Left lobe of liver (tissue), 2 donors: ENCODE measurements at regions not wholly inside any gene's neighbourhood (a gene's known extent, or its start where the extent isn't known, plus 50 kb on each side); places are given as distances from the start of the nearest gene placed in this dataset.

Experiments
- ATAC-seq: fragments of 200-7000 bp; cut with Tn5 transposase; one replicate; pipeline ENCODE4 v1.9.1; 2020; ENCODE audit warnings: mild to moderate bottlenecking, moderate library complexity
- DNase-seq: peaks from one replicate; pipeline ENCODE4 v3.0.0-alpha.2; 2020; ENCODE audit warnings: low spot score
- donor health status: DM: no; HTN: no; CAD: no; lungs with moderate emphysema.
- donor health status: DM: no; HTN: yes; CAD: no.

DNA sequence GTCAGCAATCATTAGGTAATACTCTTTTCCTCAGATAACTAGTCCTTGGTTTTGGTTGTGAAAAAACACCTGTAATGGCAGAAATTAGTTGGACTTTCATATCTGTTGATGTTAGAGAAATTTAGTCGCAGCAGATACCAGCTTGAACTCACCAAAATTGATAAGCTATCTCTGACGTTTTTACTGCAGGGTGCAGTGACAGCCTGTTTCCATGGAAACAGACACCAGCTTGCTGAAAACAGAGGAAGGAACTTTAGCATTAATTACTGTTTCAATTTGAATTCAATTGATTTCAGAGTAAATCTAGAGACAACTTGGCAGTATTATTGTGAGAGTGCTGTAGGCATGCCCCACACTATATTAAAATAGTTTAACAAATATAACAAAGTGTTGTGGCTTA, 246.5 kb downstream of the PPP1R2C start:
- DNase-seq (no peak), ATAC-seq (no peak)

DNA sequence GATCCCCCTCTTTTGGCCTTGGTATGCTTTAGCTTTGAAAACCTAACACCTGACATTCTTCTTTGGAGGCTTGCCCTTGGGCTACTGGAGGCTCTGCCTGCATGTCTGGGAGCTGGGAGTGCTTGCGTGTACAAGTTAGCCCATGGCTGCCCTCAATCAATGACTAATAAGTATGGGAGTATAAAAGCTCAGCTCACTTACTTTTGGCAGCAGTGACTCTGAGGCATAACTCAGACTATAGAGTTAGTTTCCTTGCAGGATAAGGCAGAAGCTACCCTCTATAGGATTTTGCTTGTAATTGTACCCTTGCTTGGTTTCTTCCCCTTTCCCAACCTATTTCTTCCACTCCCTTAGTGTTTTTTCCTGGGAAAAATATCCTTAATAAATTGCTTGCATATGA, 247.9 kb downstream of the PPP1R2C start:
- no peak for ATAC-seq
- DNase-seq, result no peak

DNA sequence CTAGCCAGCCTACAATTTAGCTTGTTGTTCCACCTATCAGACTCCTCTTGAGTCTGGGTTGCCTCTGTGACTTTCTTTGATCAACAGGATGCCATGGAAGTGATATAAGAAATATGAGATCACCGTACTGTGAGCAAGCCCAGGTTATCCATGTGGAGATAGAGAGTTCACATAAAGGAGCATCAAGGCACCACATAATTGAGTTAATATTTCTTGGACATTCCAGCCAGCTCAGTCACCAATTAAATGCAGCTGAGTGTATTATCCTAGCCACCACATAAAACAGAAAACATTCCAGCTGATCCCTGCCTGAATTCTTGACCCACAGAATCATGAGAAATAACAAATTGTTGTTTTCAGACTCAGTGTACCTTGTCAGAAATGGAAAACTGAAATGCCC, 253.6 kb downstream of the PPP1R2C start:
- no peak for DNase-seq
- ATAC-seq, result no peak

DNA sequence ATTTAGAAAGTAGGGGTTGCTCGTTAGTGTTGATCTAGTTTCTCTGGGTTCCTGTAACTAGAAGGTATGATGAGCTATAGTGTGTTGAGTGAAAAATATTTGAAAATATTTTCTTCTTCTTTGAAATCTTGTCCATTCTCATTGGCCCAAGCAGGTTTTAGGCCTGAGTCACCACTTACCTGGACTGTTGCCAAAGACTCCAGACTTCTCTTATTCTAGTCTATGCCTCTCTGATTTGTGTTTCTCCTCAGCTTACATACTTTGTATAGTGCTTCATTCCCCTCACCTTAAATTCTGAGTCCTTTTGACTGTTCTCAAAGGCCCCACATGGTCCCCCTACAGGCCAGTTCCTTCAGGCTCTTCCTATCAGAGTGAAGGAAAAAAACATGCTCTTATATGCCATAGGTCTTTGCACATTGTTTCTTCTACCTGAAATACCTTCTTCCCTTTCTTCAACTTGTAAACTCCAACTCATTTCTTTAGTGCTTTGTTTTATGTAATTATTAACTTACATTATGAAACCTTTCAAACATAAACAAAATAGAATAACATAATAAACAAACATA, 258.2 kb downstream of the PPP1R2C start:
- DNase-seq (no peak), ATAC-seq (no peak)

DNA sequence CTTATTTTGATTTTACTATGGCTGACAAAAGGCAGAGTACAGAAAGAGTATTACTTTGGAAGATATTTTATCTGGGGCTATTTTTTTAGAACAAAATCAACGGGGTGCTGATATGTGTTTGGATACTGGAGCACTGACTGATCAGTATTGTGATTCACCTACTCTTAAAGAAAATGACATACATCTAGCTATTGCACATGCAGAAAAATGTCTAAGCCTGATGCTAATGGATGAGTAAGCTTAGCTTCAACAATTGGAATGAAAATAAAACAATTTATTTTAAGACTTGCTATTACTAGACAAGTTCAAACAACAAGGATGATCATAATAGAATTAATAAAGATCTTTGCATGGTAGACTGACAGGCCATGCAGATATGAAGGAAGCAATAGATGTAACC, 262.0 kb downstream of the PPP1R2C start:
- DNase-seq (no peak), ATAC-seq (no peak)

DNA sequence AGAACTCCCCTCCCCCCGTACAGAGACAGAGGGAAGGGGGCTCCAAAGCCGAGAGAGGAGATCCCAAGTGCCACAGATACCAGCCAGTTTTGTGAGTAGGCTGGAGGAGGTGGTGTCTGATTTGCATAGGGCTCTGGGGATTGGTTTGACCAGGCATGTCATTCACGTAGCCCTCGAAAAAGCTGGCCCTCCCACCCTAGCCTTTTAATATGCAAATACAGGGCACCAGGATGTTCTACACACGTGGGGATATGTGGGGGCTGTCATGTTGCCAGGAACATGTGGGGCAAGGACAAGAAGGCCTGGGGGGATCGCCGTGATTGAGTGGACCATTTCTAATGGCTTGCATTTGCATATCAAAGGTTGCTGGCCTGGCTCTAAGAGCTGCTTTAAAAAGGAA, 272.9 kb downstream of the PPP1R2C start:
- ATAC-seq (no peak), DNase-seq (no peak)

DNA sequence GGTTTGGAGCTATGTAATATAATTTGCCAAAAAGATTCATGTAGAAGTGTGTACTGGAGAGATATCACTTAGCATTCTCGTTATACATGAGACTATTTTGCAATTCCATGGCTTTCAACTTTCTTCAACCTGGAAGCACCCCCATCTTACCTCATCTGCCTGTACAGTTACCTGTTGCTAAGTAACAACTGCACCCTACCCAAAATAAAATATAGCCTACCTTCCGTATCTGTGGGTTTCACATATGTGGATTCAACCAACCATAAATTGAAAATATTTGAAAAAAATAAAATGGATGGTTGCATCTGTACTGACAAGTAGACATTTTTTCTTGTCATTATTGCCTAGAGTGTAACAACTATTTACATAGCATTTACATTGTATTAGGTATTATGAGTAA, 278.3 kb downstream of the PPP1R2C start:
- no peak for DNase-seq
- ATAC-seq, result no peak

DNA sequence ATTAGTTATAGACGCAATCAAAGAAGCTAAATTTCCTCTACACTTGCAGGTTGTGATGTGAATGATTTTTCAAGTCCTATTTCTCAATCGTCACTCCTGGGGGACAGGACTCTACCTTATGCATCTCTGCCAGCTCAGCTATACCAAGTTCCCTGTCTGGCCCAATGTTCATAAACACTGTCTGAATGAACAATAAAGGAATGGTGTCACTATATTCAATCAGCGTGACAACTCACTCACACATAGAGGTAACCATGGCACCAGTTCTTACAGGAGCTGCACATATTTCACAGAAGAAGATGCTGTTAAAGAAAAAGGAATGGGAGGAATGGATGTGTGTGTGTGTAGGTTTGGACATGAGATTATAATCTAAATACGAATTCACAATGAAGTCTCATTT, 280.6 kb downstream of the PPP1R2C start:
- ATAC-seq (no peak), DNase-seq (no peak)

DNA sequence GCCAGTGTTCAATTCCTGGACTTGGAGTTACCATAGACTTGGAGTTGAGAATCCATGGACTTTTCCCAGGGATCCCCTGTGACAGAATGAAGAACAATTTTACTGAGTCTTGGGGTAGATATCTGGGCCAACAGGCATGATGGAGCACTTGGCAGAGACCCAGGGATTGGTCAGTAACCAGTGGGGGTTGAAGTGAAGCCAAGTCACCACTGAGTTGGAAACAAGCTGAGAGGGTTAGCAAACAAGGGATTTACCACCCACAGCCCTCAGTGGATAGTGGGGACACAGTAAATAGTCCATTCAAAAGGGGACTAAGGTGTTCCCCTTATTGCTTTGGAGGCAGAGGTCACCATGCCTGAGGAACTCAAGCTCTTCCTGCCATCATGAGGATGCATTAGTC, 281.7 kb downstream of the PPP1R2C start:
- DNase-seq (no peak), ATAC-seq (no peak)

DNA sequence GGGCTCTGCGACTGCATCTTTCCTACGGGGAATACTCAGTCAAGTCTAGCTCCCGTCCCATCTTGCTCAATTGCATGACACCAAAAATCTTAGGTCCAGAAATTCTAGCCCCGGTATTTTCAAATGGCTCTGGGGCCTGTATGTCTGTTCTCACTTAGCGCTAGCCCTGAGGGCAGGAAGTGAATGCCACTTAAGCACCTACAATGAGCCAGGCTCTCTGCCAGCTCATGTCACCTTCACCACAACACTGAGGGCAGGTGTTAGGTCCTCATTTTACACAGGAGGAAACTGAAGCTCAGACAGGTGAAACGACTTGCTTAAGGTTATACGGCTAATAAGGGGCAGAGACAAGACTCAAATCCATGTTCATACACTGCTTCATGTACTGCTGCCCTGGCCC, 282.8 kb downstream of the PPP1R2C start:
- ATAC-seq (no peak), DNase-seq (no peak)

DNA sequence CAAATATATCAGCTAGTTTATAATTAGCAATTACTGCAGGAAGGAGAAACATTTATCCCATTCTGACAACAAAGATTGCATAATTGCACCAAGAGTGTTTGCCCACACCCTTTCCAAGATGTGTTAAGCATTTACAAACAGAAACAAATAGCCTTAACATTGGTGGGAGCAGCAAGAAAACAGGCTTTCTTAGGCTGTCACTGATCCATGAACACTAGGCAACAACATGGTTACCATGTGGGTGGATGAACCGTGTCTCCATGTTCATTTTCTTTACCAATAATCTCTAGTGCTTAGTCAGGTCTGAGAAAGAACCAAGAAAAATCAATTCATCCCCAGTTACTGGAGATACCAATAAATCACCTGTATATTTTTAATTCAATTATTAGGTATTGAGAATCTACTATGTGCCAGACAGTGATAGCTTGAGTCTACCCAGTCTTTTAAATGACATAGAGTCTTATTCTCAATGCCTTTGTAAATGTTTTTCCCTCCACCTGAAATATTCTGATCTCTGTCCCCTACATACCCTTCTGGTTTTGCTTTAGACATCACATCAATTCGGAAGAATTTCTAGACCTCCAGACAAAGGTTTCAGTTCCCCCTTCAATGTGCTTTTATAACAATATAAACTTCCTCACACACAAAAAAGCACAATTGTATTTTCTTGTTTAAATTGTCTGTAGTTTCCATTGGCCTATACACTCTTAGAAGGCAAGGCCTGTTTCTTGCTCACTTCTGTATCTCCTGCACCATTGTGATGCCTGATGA, 286.6 kb downstream of the PPP1R2C start:
- no peak for ATAC-seq
- no peak for DNase-seq

DNA sequence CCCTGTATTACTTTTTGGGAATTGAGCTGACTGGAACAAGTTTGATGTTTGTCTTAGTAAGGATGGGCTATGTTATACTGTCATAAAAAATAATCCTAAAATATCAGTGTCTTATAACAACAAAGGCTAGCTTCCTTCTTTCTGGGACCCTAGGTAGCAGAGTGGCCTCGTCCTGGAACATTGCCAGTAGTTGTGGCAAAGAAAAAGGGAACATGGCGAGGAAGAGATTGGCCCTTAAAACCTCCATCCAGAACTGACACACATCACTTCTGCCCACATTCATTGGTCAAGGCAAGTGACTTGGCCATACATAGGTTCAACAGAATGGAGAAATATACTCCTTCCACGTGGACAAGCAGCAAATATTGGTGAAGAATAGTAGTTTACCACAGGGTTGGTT, 287.9 kb downstream of the PPP1R2C start:
- no peak for ATAC-seq
- DNase-seq, result no peak

DNA sequence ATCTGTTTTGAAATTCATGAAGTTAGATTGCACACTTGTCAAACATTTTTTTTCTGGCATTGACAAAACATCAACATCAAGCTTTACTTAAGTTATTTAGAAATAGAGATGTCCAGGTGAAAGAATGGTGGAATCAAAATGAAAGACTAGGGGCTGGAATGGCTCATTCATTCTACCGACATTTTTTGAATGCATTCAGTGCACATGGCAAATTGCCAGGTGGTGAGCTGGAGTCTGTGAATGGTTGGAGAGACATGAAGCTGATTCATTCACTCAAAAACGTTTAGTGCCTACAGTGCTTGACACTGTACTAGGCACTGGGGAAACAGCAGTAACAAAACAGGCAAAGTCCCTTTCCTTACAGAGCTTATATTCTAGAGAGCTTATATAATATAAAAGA, 292.4 kb downstream of the PPP1R2C start:
- ATAC-seq (no peak), DNase-seq (no peak)

DNA sequence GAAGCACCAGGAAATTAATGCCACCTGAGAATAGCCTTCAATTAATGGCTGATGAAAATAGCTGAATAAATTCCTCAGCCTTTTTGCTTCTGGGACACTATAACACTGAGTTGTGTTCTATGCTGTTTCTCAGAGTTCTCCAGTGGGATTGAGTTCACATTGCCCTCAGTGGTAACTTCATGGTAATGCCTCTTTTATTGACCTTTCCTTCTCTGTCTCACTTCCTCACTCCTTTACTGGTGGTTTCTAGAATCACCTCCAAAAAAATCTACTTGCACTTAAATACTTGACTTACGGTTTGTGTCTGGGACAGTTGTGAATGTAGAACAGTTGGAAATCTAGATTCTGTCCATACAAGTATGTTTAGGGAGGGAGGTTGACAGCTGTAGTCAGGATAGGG, 293.7 kb downstream of the PPP1R2C start:
- DNase-seq, result no peak
- ATAC-seq, result no peak

DNA sequence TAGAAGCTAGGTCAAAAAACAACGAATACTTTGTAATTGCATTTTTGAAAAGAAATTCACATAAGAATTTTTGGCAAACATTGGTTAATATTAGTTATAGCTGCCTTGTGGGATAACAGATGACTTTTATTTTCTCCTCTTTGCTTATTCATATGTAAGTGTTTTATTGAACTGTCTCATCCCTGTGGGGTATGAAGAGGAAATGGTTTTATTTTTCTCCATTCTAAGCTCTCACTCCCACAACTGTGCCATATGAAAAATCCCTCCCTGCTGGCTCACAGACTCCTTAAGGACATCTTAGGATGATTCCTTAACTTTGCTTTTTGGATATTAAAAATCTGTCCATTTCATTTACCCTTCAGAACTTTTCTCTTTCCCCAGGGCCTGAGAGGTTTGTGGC, 300.6 kb downstream of the PPP1R2C start:
- no peak for DNase-seq

DNA sequence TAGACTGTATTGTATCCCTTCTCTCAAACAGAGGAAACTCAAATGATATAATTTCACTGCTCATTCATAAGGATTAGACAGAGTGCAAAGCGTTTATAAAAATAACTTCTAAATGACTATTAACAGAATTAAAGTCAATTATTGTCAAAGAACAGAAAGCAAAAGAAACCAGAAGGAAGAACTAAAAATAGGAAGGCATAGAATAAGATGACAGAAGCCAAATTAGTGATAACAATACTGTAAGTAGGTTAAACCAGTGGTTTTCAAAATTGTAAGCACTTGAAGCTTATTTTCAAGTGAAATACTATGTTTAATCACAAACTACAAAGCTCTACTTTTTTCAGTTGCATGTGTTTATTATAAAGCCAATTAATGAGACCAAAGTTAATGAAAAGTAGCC, 305.2 kb downstream of the PPP1R2C start:
- DNase-seq (no peak), ATAC-seq (no peak)

More for the DNA sequence above, 300.6 kb downstream of the PPP1R2C start:
- no peak for ATAC-seq

DNA sequence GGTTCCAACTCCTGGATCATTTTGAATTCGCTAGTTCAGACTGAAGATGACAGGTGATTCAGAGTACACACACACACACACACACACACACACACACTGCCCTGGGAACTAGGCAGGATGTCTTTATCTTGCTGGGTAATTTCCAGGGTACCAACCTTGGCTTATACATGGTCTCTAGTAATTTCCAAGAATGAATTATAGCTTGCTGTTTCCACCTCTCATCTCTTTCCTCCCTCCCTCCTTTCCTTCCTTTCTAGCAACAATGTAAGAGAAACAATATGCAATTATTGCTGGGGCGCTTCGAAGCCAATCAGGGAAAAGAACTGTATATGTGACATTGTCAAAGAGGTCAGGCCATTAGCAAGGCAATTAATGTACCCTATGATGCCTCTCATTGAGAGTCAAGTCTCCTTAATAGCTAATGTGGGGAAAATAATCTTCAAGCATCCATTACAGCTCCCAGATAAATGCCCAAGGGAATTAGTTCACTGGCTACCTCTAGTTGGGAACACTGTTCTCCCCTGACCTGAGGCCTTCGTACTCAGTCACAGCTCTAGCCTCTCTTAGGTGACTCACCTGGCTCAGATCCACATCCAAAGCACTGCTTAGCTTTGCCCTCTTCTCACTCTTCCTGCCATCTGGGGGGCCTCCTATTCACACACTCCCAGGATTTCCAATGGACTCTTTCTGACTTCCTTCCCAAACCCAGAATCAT, 311.5 kb downstream of the PPP1R2C start:
- no peak for ATAC-seq

DNA sequence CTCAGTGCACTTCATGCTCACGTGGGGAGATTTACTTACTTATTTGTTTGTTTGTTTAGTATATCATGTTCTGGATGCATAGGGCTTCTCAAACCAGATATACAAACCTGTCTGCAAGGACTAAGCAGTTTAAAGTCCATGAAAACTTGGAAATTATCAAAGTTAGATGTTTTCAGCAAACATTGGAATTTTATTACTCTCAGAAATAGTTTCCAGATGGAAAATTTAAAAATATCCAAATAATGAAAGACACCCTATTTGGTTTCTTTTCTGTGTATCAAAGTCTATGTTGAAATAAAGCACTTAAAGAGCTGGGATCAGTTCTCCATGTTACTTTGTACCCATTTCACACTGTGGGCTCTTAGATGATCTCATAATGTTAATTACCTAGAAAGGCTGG, 312.1 kb downstream of the PPP1R2C start:
- no peak for DNase-seq
- no peak for ATAC-seq

More for the DNA sequence above, 311.5 kb downstream of the PPP1R2C start:
- DNase-seq, result no peak

DNA sequence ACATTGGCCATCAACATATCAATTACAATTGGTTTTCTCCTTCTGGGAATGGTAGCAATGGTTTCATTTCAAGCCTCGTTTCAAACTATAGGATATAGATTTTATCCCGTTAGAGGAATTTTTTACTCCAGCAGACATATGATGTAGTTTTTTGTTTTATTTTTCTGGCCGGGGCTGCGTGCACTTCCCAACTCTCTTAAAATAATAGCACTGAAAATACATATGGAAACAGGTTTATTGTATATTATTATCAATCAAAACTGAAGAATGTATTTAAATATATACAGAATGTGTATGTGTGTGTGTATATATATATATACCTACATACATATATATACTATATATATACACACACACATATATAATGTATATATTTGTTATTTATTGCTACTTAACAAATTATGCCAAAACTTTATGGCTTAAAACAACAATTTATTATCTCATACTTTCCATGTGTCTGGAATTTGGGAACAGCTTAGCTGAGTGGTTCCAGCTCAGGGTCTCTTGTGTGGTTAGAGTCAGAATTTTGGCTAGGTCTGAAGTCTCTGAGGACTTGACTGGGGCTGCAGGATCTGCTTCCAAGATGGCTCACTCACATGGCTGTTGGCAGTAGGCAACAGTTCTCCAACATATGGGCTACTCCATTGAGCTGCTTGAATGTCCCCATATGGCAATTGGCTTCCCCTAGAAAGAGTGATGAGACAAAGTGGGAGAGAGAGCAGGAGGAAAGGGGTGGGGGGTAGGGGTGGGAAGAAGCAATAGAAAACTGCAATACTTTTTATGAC, 314.1 kb downstream of the PPP1R2C start:
- DNase-seq (no peak), ATAC-seq (no peak)

DNA sequence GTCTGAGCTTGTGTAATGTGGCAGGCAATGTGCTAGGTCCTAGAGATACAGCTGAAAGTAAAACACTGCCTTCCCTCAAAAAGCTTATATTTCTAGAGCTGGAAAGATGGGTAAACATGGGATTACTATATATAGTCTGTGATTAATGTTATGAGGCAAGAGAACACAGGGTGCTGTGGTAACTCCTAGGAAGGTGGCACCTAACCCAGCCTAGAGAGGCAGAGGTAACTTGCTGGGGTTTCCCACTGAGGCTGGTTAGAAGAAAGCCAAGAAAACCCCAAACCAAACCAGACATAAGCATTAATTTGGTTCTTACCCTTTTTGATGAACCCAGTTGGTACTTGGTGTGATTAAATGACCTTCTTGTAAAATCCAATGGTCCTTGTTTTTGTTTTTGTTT, 315.0 kb downstream of the PPP1R2C start:
- DNase-seq, result no peak
- ATAC-seq, result no peak

DNA sequence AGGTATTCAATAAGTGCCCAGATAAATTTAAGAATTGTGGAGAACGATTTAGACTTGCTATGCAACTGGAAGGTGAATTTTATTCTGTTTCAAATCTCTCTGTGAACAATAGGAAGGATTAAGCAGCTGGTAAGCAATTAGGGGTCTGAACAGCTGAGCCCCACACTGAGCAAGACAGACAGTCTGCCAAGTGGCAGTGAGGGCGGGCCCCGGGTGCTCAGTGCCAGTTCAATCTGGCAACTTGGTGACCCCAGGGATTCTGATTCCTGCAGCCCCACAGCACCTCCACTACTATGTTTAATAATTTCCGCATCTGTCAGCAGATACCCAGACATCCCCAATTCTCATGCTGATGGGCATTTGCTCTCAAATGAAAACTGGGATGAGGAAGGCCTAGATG, 317.3 kb downstream of the PPP1R2C start:
- DNase-seq (no peak), ATAC-seq (no peak)

DNA sequence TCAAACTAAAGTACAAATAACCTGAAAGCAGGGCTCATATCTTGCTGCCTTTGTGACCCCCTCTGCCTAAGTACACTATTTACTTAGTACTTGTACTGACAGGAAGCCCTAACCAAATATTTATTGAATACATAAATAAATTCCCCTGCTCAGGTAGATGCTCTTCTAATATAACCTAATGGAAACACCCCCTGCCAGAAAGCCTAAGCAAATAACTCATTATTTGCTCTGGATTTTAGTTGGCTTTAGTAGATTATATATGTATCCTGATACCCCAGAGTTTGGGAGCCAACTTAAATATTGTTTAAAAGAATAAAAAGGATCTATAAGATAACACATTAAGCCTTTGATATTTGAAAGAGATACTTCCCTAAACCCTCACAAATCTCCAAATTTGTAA, 318.2 kb downstream of the PPP1R2C start:
- DNase-seq (no peak), ATAC-seq (no peak)
